CD4-positive, alpha-beta T cell (primary cell): ENCODE measurements at regions not wholly inside any gene's neighbourhood (a gene's known extent, or its start where the extent isn't known, plus 50 kb on each side); places are given as distances from the start of the nearest gene placed in this dataset.

Source experiments
- ATAC-seq: fragments of 200-7000 bp; cut with Tn5 transposase; one replicate; pipeline ENCODE4 v1.10.0; 2022; ENCODE audit warnings: mild to moderate bottlenecking; ENCODE audit not compliant: poor library complexity
- CTCF ChIA-PET: fragments of 350-600 bp; sonication (Branson Sonifier 250); formaldehyde crosslinking; loops from one replicate; lab custom pipeline; 2021; ENCODE audit warnings: antibody characterized with exemption, inconsistent platforms; lab: Charles Lee
- POLR2A ChIA-PET: fragments of 350-600 bp; sonication (Branson Sonifier 250); formaldehyde crosslinking; loops from one replicate; lab custom pipeline; 2021; ENCODE audit warnings: antibody characterized with exemption, inconsistent platforms; lab: Charles Lee
- DNase-seq, 14 experiments: peaks; one replicate each; pipeline ENCODE4 v3.0.0-alpha.2; 2013 to 2020; ENCODE audit warnings: mixed read lengths in 2 of 14
- H3K27ac ChIP-seq, 2 donors: one replicate each; pipeline versions ENCODE4 v1.5.1 to v1.7.0; 2013; ENCODE audit warnings: low read length in 2 of 2, low read depth in 1 of 2, mild to moderate bottlenecking in 1 of 2
- H3K27me3 ChIP-seq, 2 experiments: 1 replicate in 1 of 2; 2 replicates in 1 of 2; pipeline versions ENCODE4 v1.6.1 to v1.7.0; 2013; ENCODE audit warnings: low read length in 2 of 2, control low read depth in 1 of 2, mild to moderate bottlenecking in 1 of 2, moderate library complexity in 1 of 2; ENCODE audit not compliant: insufficient read depth in 2 of 2, control insufficient read depth in 1 of 2
- H3K36me3 ChIP-seq: one replicate; pipeline ENCODE4 v1.6.1; 2013; ENCODE audit warnings: low read length, control low read depth; ENCODE audit not compliant: insufficient read depth
- H3K4me1 ChIP-seq: one replicate; pipeline ENCODE4 v1.6.1; 2013; ENCODE audit warnings: low read length, control low read depth; ENCODE audit not compliant: insufficient read depth
- H3K4me3 ChIP-seq: one replicate; pipeline ENCODE4 v1.5.1; 2013; ENCODE audit warnings: mild to moderate bottlenecking, low read length, moderate library complexity
- H3K9me3 ChIP-seq, 2 experiments: 1 replicate in 1 of 2; 2 replicates in 1 of 2; pipeline versions ENCODE4 v1.6.1 to v1.7.0; 2013; ENCODE audit warnings: low read length in 2 of 2, mild to moderate bottlenecking in 2 of 2, control low read depth in 1 of 2, moderate library complexity in 1 of 2; ENCODE audit not compliant: control insufficient read depth in 1 of 2, insufficient read depth in 1 of 2
- H3K27ac Mint-ChIP-seq: one replicate; pipeline ENCODE4 v1.8.0; 2020; ENCODE audit warnings: mixed read lengths
- H3K27me3 Mint-ChIP-seq: one replicate; pipeline ENCODE4 v1.8.0; 2021; ENCODE audit warnings: mixed read lengths
- H3K36me3 Mint-ChIP-seq: one replicate; pipeline ENCODE4 v1.8.0; 2021; ENCODE audit warnings: low read depth, mixed read lengths
- H3K4me1 Mint-ChIP-seq: one replicate; pipeline ENCODE4 v1.8.0; 2021; ENCODE audit warnings: low read depth, mixed read lengths
- H3K4me3 Mint-ChIP-seq: one replicate; pipeline ENCODE4 v1.8.0; 2020; ENCODE audit warnings: mild to moderate bottlenecking, mixed read lengths
- H3K9me3 Mint-ChIP-seq: one replicate; pipeline ENCODE4 v1.8.0; 2020; ENCODE audit warnings: mixed read lengths
- CTCF ChIP-seq: fragments of 200-600 bp; IDR thresholded peaks from one replicate; pipeline ENCODE4 v1.8.0; 2022; ENCODE audit warnings: antibody characterized with exemption, mild to moderate bottlenecking
- intact Hi-C, 2 experiments: fragments of 100-400 bp; cut with DNase I in 1 of 2; cut with micrococcal nuclease in 1 of 2; formaldehyde crosslinking; loops; one replicate each; pipeline versions ENCODE4 v1.15.1 to v1.9.0; 2023 to 2025; cut with DNase I, micrococcal nuclease

GRCh38 chr10:109205929-109206585 is 717.3 kb downstream of the XPNPEP1 start:
- intact Hi-C loops = no loop called here
- DNase-seq = no peak
- no peak for TF ChIP-seq CTCF
- ATAC-seq = no peak
- Histone ChIP-seq H3K4me1 (no peaks in the 10 kb centered on the region), H3K9me3 (peaks cover 0 to 5% of the 10 kb centered on the region in 2 experiments), H3K36me3 (no peaks in the 10 kb centered on the region), H3K4me3 (no peak overlapping the region), H3K27ac (no peak overlapping the region), H3K27me3 (no peaks in the 10 kb centered on the region)
- H3K4me1 Mint-ChIP-seq = no peaks in the 10 kb centered on the region
- ChIA-PET CTCF (no interaction called here), POLR2A (no interaction called here)
- no peaks in the 10 kb centered on the region for H3K27me3 Mint-ChIP-seq
- no peaks in the 10 kb centered on the region for H3K36me3 Mint-ChIP-seq
- H3K9me3 Mint-ChIP-seq = peaks cover 4% of the 10 kb centered on the region
- H3K27ac Mint-ChIP-seq = no peak overlapping the region
- no peak overlapping the region for H3K4me3 Mint-ChIP-seq

GRCh38 chr10:109203646-109204353 is 719.5 kb downstream of the XPNPEP1 start:
- no peak for TF ChIP-seq CTCF
- ChIA-PET CTCF (no interaction called here), POLR2A (no interaction called here)
- H3K27ac Mint-ChIP-seq = no peak overlapping the region
- H3K4me3 Mint-ChIP-seq = no peak overlapping the region
- H3K27ac ChIP-seq = no peak overlapping the region
- no peaks in the 10 kb centered on the region for H3K27me3 Mint-ChIP-seq
- H3K4me1 ChIP-seq = no peaks in the 10 kb centered on the region
- H3K4me1 Mint-ChIP-seq = no peaks in the 10 kb centered on the region
- peaks cover 4% of the 10 kb centered on the region for H3K9me3 Mint-ChIP-seq
- no peaks in the 10 kb centered on the region for H3K36me3 ChIP-seq
- H3K4me3 ChIP-seq = no peak overlapping the region
- DNase-seq = no peak
- no peaks in the 10 kb centered on the region for H3K27me3 ChIP-seq
- no peak for ATAC-seq
- intact Hi-C loops = no loop called here
- no peaks in the 10 kb centered on the region for H3K36me3 Mint-ChIP-seq
- peaks cover 0 to 5% of the 10 kb centered on the region in 2 experiments for H3K9me3 ChIP-seq

- H3K9me3 Mint-ChIP-seq = peaks cover 5% of the 10 kb centered on the region
These were observed 721.2 kb downstream of the XPNPEP1 start for GRCh38 chr10:109202111-109202510.

More at GRCh38 chr10:109202111-109202510, 721.2 kb downstream of the XPNPEP1 start:
- Histone ChIP-seq H3K4me1 (no peaks in the 10 kb centered on the region), H3K27ac (no peak overlapping the region), H3K27me3 (no peaks in the 10 kb centered on the region), H3K9me3 (no peaks in the 10 kb centered on the region), H3K36me3 (no peaks in the 10 kb centered on the region), H3K4me3 (no peak overlapping the region)
- intact Hi-C loops = no loop called here
- DNase-seq (no peak), ATAC-seq (no peak)
- H3K4me1 Mint-ChIP-seq = no peaks in the 10 kb centered on the region
- CTCF ChIA-PET = no interaction called here
- H3K4me3 Mint-ChIP-seq = no peak overlapping the region
- H3K27me3 Mint-ChIP-seq = no peaks in the 10 kb centered on the region
- TF ChIP-seq CTCF = no peak
- no peak overlapping the region for H3K27ac Mint-ChIP-seq
- POLR2A ChIA-PET = no interaction called here
- no peaks in the 10 kb centered on the region for H3K36me3 Mint-ChIP-seq
